ENCODE measurements at regions not wholly inside any gene's neighbourhood (a gene's known extent, or its start where the extent isn't known, plus 50 kb on each side); places are given as distances from the start of the nearest gene placed in this dataset.

DNA sequence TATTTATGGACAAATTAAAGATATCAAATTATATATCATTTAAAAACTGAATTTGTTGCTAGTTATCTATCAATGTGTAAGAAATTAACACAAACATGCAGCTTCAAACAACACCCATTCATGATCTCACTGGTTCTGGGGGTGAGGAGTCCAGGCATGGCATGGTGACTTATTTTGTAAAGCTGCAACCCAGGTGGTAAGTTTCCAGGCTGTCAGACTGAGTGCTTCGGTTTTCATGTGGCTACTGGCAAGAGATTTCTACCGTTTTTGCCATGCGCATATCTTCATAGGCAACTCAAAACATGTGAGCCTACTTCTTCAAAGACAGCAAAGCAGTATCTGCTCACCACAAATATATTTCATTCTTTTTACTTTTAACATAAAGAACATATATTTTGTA is 364.3 kb upstream of the BCHE start:
- intact Hi-C loops (cut with DNase I, micrococcal nuclease): no loop called here
- Histone ChIP-seq H3K4me1 (ENCODE audit: insufficient read depth, low read length) (no peaks in the 10 kb centered on the region), H3K27ac (ENCODE audit: low read depth in 1 of 2, low read length in 2 of 2) (no peak overlapping the region), H3K27me3 (ENCODE audit: control insufficient read depth in 1 of 2, insufficient read depth in 2 of 2, low read length in 2 of 2) (no peaks in the 10 kb centered on the region), H3K9me3 (ENCODE audit: control insufficient read depth in 1 of 2, insufficient read depth in 1 of 2, low read length in 2 of 2) (peaks cover 0 to 5% of the 10 kb centered on the region in 2 experiments), H3K36me3 (ENCODE audit: insufficient read depth, low read length) (no peaks in the 10 kb centered on the region), H3K4me3 (ENCODE audit: low read length) (no peak overlapping the region)
- CTCF ChIA-PET: no interaction called here
- Mint-ChIP-seq H3K36me3 (ENCODE audit: low read depth) (no peaks in the 10 kb centered on the region), H3K27ac (no peak overlapping the region), H3K4me1 (ENCODE audit: low read depth) (no peaks in the 10 kb centered on the region), H3K4me3 (no peak overlapping the region), H3K9me3 (peaks cover 10% of the 10 kb centered on the region), H3K27me3 (no peaks in the 10 kb centered on the region)
- TF ChIP-seq, protein P1, sequence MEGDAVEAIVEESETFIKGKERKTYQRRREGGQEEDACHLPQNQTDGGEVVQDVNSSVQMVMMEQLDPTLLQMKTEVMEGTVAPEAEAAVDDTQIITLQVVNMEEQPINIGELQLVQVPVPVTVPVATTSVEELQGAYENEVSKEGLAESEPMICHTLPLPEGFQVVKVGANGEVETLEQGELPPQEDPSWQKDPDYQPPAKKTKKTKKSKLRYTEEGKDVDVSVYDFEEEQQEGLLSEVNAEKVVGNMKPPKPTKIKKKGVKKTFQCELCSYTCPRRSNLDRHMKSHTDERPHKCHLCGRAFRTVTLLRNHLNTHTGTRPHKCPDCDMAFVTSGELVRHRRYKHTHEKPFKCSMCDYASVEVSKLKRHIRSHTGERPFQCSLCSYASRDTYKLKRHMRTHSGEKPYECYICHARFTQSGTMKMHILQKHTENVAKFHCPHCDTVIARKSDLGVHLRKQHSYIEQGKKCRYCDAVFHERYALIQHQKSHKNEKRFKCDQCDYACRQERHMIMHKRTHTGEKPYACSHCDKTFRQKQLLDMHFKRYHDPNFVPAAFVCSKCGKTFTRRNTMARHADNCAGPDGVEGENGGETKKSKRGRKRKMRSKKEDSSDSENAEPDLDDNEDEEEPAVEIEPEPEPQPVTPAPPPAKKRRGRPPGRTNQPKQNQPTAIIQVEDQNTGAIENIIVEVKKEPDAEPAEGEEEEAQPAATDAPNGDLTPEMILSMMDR (IDR thresholded peaks at IDR 0.05): no peak
- POLR2A ChIA-PET: no interaction called here
- ATAC-seq (ENCODE audit: poor library complexity) (no peak), DNase-seq (no peak)

DNA sequence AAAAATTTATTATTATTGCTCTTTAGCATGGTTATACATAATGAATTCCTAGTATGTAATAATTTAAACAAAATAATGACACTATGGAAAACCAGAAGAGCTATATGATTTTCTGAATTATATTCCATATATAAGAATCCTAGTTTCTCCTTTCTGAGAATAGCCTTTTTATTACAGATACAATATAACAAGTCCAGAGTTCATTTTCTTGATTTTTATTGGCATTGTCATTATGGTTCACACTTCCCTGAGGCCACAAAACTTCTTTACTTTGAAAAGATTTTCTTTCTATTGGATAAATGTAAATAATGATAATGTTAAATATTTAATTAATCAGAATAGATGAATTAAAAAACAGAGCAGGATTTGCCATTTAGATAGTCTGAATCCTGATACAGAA is 362.3 kb upstream of the BCHE start:
- intact Hi-C loops (cut with DNase I, micrococcal nuclease): no loop called here
- Mint-ChIP-seq H3K4me3 (no peak overlapping the region), H3K9me3 (peaks cover 14% of the 10 kb centered on the region), H3K36me3 (ENCODE audit: low read depth) (no peaks in the 10 kb centered on the region), H3K4me1 (ENCODE audit: low read depth) (no peaks in the 10 kb centered on the region), H3K27me3 (no peaks in the 10 kb centered on the region), H3K27ac (no peak overlapping the region)
- Histone ChIP-seq H3K27ac (ENCODE audit: low read depth in 1 of 2, low read length in 2 of 2) (no peak overlapping the region), H3K9me3 (ENCODE audit: control insufficient read depth in 1 of 2, insufficient read depth in 1 of 2, low read length in 2 of 2) (peaks cover 0 to 3% of the 10 kb centered on the region in 2 experiments), H3K4me1 (ENCODE audit: insufficient read depth, low read length) (no peaks in the 10 kb centered on the region), H3K4me3 (ENCODE audit: low read length) (no peak overlapping the region), H3K27me3 (ENCODE audit: control insufficient read depth in 1 of 2, insufficient read depth in 2 of 2, low read length in 2 of 2) (no peaks in the 10 kb centered on the region), H3K36me3 (ENCODE audit: insufficient read depth, low read length) (no peaks in the 10 kb centered on the region)
- ChIA-PET POLR2A (no interaction called here), CTCF (no interaction called here)
- TF ChIP-seq, protein P1 (IDR thresholded peaks at IDR 0.05): no peak
- DNase-seq (no peak), ATAC-seq (ENCODE audit: poor library complexity) (no peak)

DNA sequence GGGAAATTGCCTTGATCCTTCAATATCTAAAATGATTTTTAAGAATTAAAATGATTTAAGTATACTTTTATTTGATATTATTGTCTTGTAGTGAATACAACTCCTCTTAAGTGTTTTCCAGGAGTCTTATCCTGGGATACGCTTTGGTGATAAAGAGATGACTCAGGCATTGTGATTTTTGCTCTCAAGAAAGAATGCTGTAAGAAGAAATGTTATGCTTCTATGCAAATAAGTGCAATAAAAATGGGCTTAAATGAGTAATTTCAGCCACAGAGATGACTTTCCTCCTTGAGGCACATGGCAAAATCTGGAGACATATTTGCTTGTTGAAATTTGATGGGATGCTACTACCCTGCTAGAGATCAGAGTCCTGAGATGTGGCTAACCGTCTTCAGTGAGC is 358.6 kb upstream of the BCHE start:
- ChIA-PET POLR2A (no interaction called here), CTCF (no interaction called here)
- intact Hi-C loops (cut with DNase I, micrococcal nuclease): no loop called here
- no peak overlapping the region for H3K27ac Mint-ChIP-seq
- H3K36me3 ChIP-seq (ENCODE audit: insufficient read depth, low read length): no peaks in the 10 kb centered on the region
- peaks cover 13% of the 10 kb centered on the region for H3K9me3 Mint-ChIP-seq
- no peaks in the 10 kb centered on the region for H3K27me3 ChIP-seq (ENCODE audit: control insufficient read depth in 1 of 2, insufficient read depth in 2 of 2, low read length in 2 of 2)
- no peak overlapping the region for H3K27ac ChIP-seq (ENCODE audit: low read depth in 1 of 2, low read length in 2 of 2)
- ATAC-seq (ENCODE audit: poor library complexity): no peak
- no peaks in the 10 kb centered on the region for H3K27me3 Mint-ChIP-seq
- H3K4me1 Mint-ChIP-seq (ENCODE audit: low read depth): no peaks in the 10 kb centered on the region
- H3K36me3 Mint-ChIP-seq (ENCODE audit: low read depth): no peaks in the 10 kb centered on the region
- DNase-seq: no peak
- no peaks in the 10 kb centered on the region for H3K4me1 ChIP-seq (ENCODE audit: insufficient read depth, low read length)
- no peak overlapping the region for H3K4me3 Mint-ChIP-seq
- H3K9me3 ChIP-seq (ENCODE audit: control insufficient read depth in 1 of 2, insufficient read depth in 1 of 2, low read length in 2 of 2): peaks cover 0 to 3% of the 10 kb centered on the region in 2 experiments
- H3K4me3 ChIP-seq (ENCODE audit: low read length): no peak overlapping the region
- TF ChIP-seq, protein P1 (IDR thresholded peaks at IDR 0.05): no peak

Measured in CD4-positive, alpha-beta T cell (primary cell).